Panc1 (cell line): ENCODE measurements at regions not wholly inside any gene's neighbourhood (a gene's known extent, or its start where the extent isn't known, plus 50 kb on each side); places are given as distances from the start of the nearest gene placed in this dataset.

ENCODE experiments used
- CTCF ChIP-seq: fragments of 450-650 bp; IDR thresholded peaks from 2 replicates; pipeline ENCODE4 v1.5.1; 2017; ENCODE audit warnings: mild to moderate bottlenecking
- POLR2AphosphoS5 ChIP-seq: IDR thresholded peaks from 2 replicates; pipeline ENCODE4 v1.6.1; 2012; ENCODE audit warnings: mild to moderate bottlenecking, low read depth, low read length, moderate library complexity
- SIN3A ChIP-seq: IDR thresholded peaks from 2 replicates; pipeline ENCODE4 v1.6.1; 2012; ENCODE audit warnings: low read depth, mild to moderate bottlenecking, low read length, moderate library complexity, borderline replicate concordance; ENCODE audit not compliant: insufficient read depth

- no peak for TF ChIP-seq CTCF
- no peak for TF ChIP-seq SIN3A
- TF ChIP-seq POLR2AphosphoS5: no peak
Observed at GRCh38 chr1:183711741-183712361, 58.7 kb upstream of the APOBEC4 start.
